Caco-2 (cell line): ENCODE measurements at regions not wholly inside any gene's neighbourhood (a gene's known extent, or its start where the extent isn't known, plus 50 kb on each side); places are given as distances from the start of the nearest gene placed in this dataset.

Experiments used
- BruUV-seq: library from RNA; stranded (reverse); fragments of 400-500 nt; replicated peaks from 2 replicates; lab custom pipeline; 2021; lab: Mats Ljungman, UMichigan
- CTCF ChIA-PET: fragments of 300-600 bp; sonication (Branson Sonifier 250); formaldehyde crosslinking; loops from one replicate; lab custom pipeline; 2022; ENCODE audit warnings: antibody characterized with exemption; lab: Charles Lee
- POLR2A ChIA-PET: fragments of 300-600 bp; sonication (Branson Sonifier 250); formaldehyde crosslinking; loops from one replicate; lab custom pipeline; 2022; ENCODE audit warnings: antibody characterized with exemption; lab: Charles Lee
- DNase-seq, 2 experiments: peaks; one replicate each; pipeline versions ENCODE4 v3.0.0 to v3.0.0-alpha.2; 2020 to 2022
- H3K27me3 ChIP-seq: replicated peaks from 2 replicates; pipeline ENCODE4 v1.6.0; 2011; ENCODE audit warnings: low read length; ENCODE audit not compliant: control insufficient read depth, insufficient read depth
- H3K36me3 ChIP-seq: 2 replicates; pipeline ENCODE4 v1.5.1; 2011; ENCODE audit warnings: low read length; ENCODE audit not compliant: control insufficient read depth, insufficient read depth
- H3K4me1 ChIP-seq: fragments of 250-450 bp; sonication (Bioruptor Pico); 2 replicates; pipeline ENCODE4 v1.5.1; 2020; ENCODE audit warnings: mild to moderate bottlenecking
- H3K4me3 ChIP-seq: 2 replicates; pipeline ENCODE4 v1.5.1; 2011; ENCODE audit warnings: low read depth, mild to moderate bottlenecking, control low read depth, low read length
- H3K9me3 ChIP-seq: fragments of 250-450 bp; sonication (Bioruptor Pico); 2 replicates; pipeline ENCODE4 v1.5.1; 2020; ENCODE audit warnings: mild to moderate bottlenecking, moderate library complexity
- H3K27ac Mint-ChIP-seq: one replicate; pipeline ENCODE4 v1.8.0; 2022; ENCODE audit warnings: mixed read lengths; ENCODE audit not compliant: unreplicated experiment
- H3K27me3 Mint-ChIP-seq: one replicate; pipeline ENCODE4 v1.8.0; 2022; ENCODE audit warnings: mixed read lengths; ENCODE audit not compliant: insufficient read depth, unreplicated experiment
- H3K36me3 Mint-ChIP-seq: one replicate; pipeline ENCODE4 v1.8.0; 2022; ENCODE audit warnings: mild to moderate bottlenecking, mixed read lengths; ENCODE audit not compliant: insufficient read depth, unreplicated experiment
- H3K4me1 Mint-ChIP-seq: one replicate; pipeline ENCODE4 v1.8.0; 2022; ENCODE audit warnings: low read depth, mixed read lengths; ENCODE audit not compliant: unreplicated experiment
- H3K4me3 Mint-ChIP-seq: one replicate; pipeline ENCODE4 v1.8.0; 2022; ENCODE audit warnings: mild to moderate bottlenecking, moderate library complexity, mixed read lengths; ENCODE audit not compliant: unreplicated experiment
- H3K9me3 Mint-ChIP-seq: one replicate; pipeline ENCODE4 v1.8.0; 2022; ENCODE audit warnings: mixed read lengths; ENCODE audit not compliant: unreplicated experiment
- CTCF ChIP-seq, 2 experiments: fragments of 200-600 bp in 1 of 2; IDR thresholded peaks; 1 replicate in 1 of 2; 2 replicates in 1 of 2; pipeline versions ENCODE4 v1.5.1 to v1.8.0; 2011 to 2022; ENCODE audit warnings: antibody characterized with exemption in 1 of 2, control low read depth in 1 of 2, inconsistent platforms in 1 of 2, low read depth in 1 of 2, low read length in 1 of 2, mild to moderate bottlenecking in 1 of 2, moderate library complexity in 1 of 2; ENCODE audit not compliant: insufficient read depth in 1 of 2, severe bottlenecking in 1 of 2, unreplicated experiment in 1 of 2
- intact Hi-C: fragments of 100-400 bp; cut with micrococcal nuclease; formaldehyde crosslinking; loops from one replicate; pipeline ENCODE4 v1.10.0; 2022; ENCODE audit not compliant: unreplicated experiment

- TF ChIP-seq CTCF (IDR thresholded peaks at IDR 0.05; ENCODE audit: insufficient read depth in 1 of 2, low read depth in 1 of 2, low read length in 1 of 2, severe bottlenecking in 1 of 2, unreplicated experiment in 1 of 2): no peak
- no peaks in the 10 kb centered on the region for H3K9me3 ChIP-seq
- POLR2A ChIA-PET: no interaction called here
- H3K4me1 ChIP-seq: no peaks in the 10 kb centered on the region
- H3K36me3 ChIP-seq: no peaks in the 10 kb centered on the region
- DNase-seq: no peak
- Mint-ChIP-seq H3K27me3 (peaks cover 18% of the 10 kb centered on the region), H3K27ac (no peak overlapping the region), H3K36me3 (no peaks in the 10 kb centered on the region), H3K4me1 (no peaks in the 10 kb centered on the region), H3K9me3 (no peaks in the 10 kb centered on the region), H3K4me3 (no peak overlapping the region)
- CTCF ChIA-PET: no interaction called here
- H3K27me3 ChIP-seq: no peaks in the 10 kb centered on the region
- intact Hi-C loops: no loop called here
- H3K4me3 ChIP-seq: no peak overlapping the region
- no TSS peak for BruUV-seq
These were observed 175.8 kb upstream of the GAS1 start for GRCh38 chr9:87122947-87123685.

DNA sequence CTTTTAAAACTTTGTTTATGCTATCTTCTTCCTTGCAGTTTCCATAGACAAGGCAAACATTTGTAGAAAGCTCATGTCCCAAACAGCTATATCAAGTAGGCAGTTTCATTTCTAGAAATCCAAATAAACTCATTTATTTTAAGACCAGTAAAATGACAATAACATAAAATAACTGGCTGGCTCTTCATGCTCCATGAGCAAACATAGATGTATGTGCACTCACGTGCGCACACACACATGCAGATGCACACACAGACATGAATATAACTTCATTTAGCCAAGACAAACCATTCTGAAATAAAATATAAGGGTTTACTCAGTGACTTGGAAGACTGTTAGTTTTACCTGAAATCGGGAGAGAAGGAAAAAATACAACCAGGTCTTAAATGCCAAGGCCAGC is 176.5 kb upstream of the GAS1 start:
- Mint-ChIP-seq H3K27me3 (peaks cover 20% of the 10 kb centered on the region), H3K9me3 (no peaks in the 10 kb centered on the region), H3K4me3 (no peak overlapping the region), H3K36me3 (no peaks in the 10 kb centered on the region), H3K4me1 (no peaks in the 10 kb centered on the region), H3K27ac (no peak overlapping the region)
- TF ChIP-seq CTCF (IDR thresholded peaks at IDR 0.05; ENCODE audit: insufficient read depth in 1 of 2, low read depth in 1 of 2, low read length in 1 of 2, severe bottlenecking in 1 of 2, unreplicated experiment in 1 of 2): no peak
- no peak for DNase-seq
- Histone ChIP-seq H3K9me3 (no peaks in the 10 kb centered on the region), H3K27me3 (no peaks in the 10 kb centered on the region), H3K4me3 (no peak overlapping the region), H3K36me3 (no peaks in the 10 kb centered on the region), H3K4me1 (no peaks in the 10 kb centered on the region)
- no TSS peak for BruUV-seq
- POLR2A ChIA-PET: no interaction called here
- CTCF ChIA-PET: no interaction called here
- intact Hi-C loops: no loop called here

DNA sequence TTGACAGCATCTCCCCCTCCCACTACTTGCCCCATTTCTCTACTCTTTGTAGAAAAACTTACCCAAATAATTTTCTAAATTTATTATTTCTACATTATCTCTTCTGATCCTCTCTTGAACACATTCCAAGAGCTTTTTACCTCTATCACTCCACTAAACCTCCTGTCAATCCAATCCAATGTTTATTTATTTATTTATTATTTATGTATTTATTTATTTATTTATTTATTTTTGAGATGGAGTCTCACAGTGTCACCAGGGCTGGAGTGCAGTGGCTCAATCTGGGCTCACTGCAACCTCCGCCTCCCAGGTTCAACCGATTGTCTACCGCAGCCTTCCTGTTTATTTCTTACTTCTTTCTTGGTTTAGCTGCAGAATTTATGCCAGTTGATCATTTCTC is 178.5 kb upstream of the GAS1 start:
- H3K27me3 ChIP-seq: no peaks in the 10 kb centered on the region
- H3K27me3 Mint-ChIP-seq: peaks cover 21% of the 10 kb centered on the region
- intact Hi-C loops: no loop called here
- no peaks in the 10 kb centered on the region for H3K36me3 Mint-ChIP-seq
- H3K9me3 Mint-ChIP-seq: no peaks in the 10 kb centered on the region
- no TSS peak for BruUV-seq
- H3K4me3 ChIP-seq: no peak overlapping the region
- TF ChIP-seq CTCF (IDR thresholded peaks at IDR 0.05; ENCODE audit: insufficient read depth in 1 of 2, low read depth in 1 of 2, low read length in 1 of 2, severe bottlenecking in 1 of 2, unreplicated experiment in 1 of 2): no peak
- ChIA-PET CTCF (no interaction called here), POLR2A (no interaction called here)
- H3K27ac Mint-ChIP-seq: no peak overlapping the region
- H3K36me3 ChIP-seq: no peaks in the 10 kb centered on the region
- H3K4me3 Mint-ChIP-seq: no peak overlapping the region
- no peak for DNase-seq
- no peaks in the 10 kb centered on the region for H3K4me1 ChIP-seq
- H3K9me3 ChIP-seq: no peaks in the 10 kb centered on the region
- H3K4me1 Mint-ChIP-seq: no peaks in the 10 kb centered on the region
